Keratinocyte (primary cell): ENCODE measurements at regions not wholly inside any gene's neighbourhood (a gene's known extent, or its start where the extent isn't known, plus 50 kb on each side); places are given as distances from the start of the nearest gene placed in this dataset.

ENCODE experiments used
- DNase-seq: peaks from one replicate; pipeline ENCODE4 v3.0.0-alpha.2; 2011; ENCODE audit warnings: low read depth, missing footprints, low spot score
- FAIRE-seq: peaks from 2 replicates; lab custom pipeline; 2011; peaks lifted over from hg19 to GRCh38; lab: Jason Lieb, UNC
- H2AFZ ChIP-seq: 2 replicates; pipeline ENCODE4 v1.6.0; 2012; ENCODE audit warnings: low read length, control low read depth, inconsistent platforms; ENCODE audit not compliant: control insufficient read depth
- H3K27ac ChIP-seq: 2 replicates; pipeline ENCODE4 v1.5.1; 2011; ENCODE audit warnings: low read length; ENCODE audit not compliant: control insufficient read depth, insufficient read depth
- H3K27me3 ChIP-seq: 3 replicates; pipeline ENCODE4 v1.6.0; 2011; ENCODE audit warnings: low read length; ENCODE audit not compliant: control insufficient read depth, insufficient read depth; ENCODE audit errors: extremely low read depth
- H3K36me3 ChIP-seq, 2 experiments: 2 replicates in 1 of 2; 3 replicates in 1 of 2; pipeline ENCODE4 v1.5.1; 2011; ENCODE audit warnings: low read length in 2 of 2, mild to moderate bottlenecking in 1 of 2; ENCODE audit not compliant: control insufficient read depth in 2 of 2, insufficient read depth in 2 of 2; ENCODE audit errors: extremely low read depth in 1 of 2
- H3K4me1 ChIP-seq: 3 replicates; pipeline ENCODE4 v1.5.1; 2011; ENCODE audit warnings: low read length; ENCODE audit not compliant: control insufficient read depth, insufficient read depth; ENCODE audit errors: extremely low read depth
- H3K4me2 ChIP-seq: 3 replicates; pipeline ENCODE4 v1.6.0; 2011; ENCODE audit warnings: low read depth, low read length; ENCODE audit not compliant: control insufficient read depth, insufficient read depth; ENCODE audit errors: extremely low read depth
- H3K4me3 ChIP-seq, 3 experiments: fragments of 200-600 bp in 1 of 3; sonication (generic) in 1 of 3; 2 replicates in 2 of 3; 3 replicates in 1 of 3; pipeline ENCODE4 v1.5.1; 2011 to 2016; ENCODE audit warnings: low read length in 3 of 3, mild to moderate bottlenecking in 3 of 3, control low read depth in 2 of 3, inconsistent platforms in 1 of 3, low read depth in 1 of 3, mixed read lengths in 1 of 3, mixed run types in 1 of 3, moderate library complexity in 1 of 3; ENCODE audit not compliant: control insufficient read depth in 2 of 3, insufficient read depth in 2 of 3; ENCODE audit errors: extremely low read depth in 1 of 3
- H3K79me2 ChIP-seq: 2 replicates; pipeline ENCODE4 v1.6.0; 2012; ENCODE audit warnings: low read length; ENCODE audit not compliant: control insufficient read depth, insufficient read depth
- H3K9ac ChIP-seq: 3 replicates; pipeline ENCODE4 v1.6.0; 2011; ENCODE audit warnings: low read length; ENCODE audit not compliant: control insufficient read depth, insufficient read depth; ENCODE audit errors: extremely low read depth
- H3K9me1 ChIP-seq: 3 replicates; pipeline ENCODE4 v1.6.0; 2011; ENCODE audit warnings: low read length; ENCODE audit not compliant: control insufficient read depth, insufficient read depth; ENCODE audit errors: extremely low read depth
- H3K9me3 ChIP-seq: 2 replicates; pipeline ENCODE4 v1.5.1; 2012; ENCODE audit warnings: low read depth, low read length; ENCODE audit not compliant: control insufficient read depth
- H4K20me1 ChIP-seq: 3 replicates; pipeline ENCODE4 v1.6.0; 2011; ENCODE audit warnings: low read length; ENCODE audit not compliant: control insufficient read depth, insufficient read depth; ENCODE audit errors: extremely low read depth
- EZH2 ChIP-seq: IDR thresholded peaks from one replicate; pipeline ENCODE4 v1.6.1; 2012; ENCODE audit warnings: inconsistent platforms, mild to moderate bottlenecking, low read length, moderate library complexity
- dilution Hi-C: fragments of 300-500 bp; cut with MboI; formaldehyde crosslinking; loops from one replicate; pipeline ENCODE4 v1.7.0; 2020; ENCODE audit warnings: low sequenced_read_pairs; ENCODE audit not compliant: extremely low pct_ligation_motif_present
- TF ChIP-seq, protein P1 (sequence below), 3 experiments: IDR thresholded peaks in 1 of 3; conservative IDR thresholded peaks in 1 of 3; optimal IDR thresholded peaks in 1 of 3; 2 replicates in 2 of 3; 3 replicates in 1 of 3; pipeline versions ENCODE3 to v1.5.1; 2011; ENCODE audit warnings: low read length in 3 of 3, mild to moderate bottlenecking in 3 of 3, moderate library complexity in 2 of 3, control low read depth in 1 of 3, inconsistent platforms in 1 of 3; ENCODE audit not compliant: insufficient read depth in 2 of 3; ENCODE audit errors: extremely low read depth in 1 of 3

DNA sequence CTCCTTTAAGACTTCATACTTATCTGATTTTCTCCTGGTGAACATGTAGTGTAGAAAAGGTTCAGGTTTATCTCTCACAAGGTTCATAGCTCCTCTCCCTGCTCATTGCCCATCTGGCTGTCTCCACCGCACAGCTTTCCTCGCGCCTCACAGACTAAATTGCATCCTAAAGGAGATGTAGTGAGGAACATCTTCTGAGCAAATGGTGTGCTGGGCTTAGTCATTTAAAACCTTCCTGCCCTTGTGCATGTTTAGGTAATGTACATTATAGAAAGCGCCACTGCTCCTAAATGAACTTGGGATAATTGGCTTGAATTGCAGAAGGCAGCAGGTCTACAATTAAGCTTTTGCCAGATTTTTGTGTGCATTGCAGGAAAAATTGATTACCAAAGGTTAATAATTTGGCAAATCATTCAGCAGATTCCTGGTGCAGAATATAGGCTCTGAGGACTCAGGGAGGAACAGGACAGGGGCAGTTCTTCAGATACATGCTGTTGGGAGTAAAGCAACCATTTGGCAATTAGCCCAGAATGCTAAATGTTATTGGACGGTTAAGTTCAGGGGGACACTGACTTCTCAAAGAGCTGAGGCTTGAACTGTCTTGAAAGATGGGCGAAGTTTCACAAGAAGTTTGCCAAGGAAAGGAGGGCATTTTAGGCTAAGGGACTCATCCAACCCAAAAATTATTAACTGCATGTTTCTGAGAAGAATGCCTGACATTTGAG is 108.4 kb upstream of the CLDN10 start:
- Histone ChIP-seq H2AFZ (no peak overlapping the region), H3K27me3 (no peaks in the 10 kb centered on the region), H3K36me3 (no peaks in the 10 kb centered on the region), H3K9ac (no peak overlapping the region), H3K4me2 (no peak overlapping the region), H3K9me3 (no peaks in the 10 kb centered on the region), H4K20me1 (no peaks in the 10 kb centered on the region), H3K4me1 (no peaks in the 10 kb centered on the region), H3K27ac (no peak overlapping the region), H3K4me3 (no peak overlapping the region), H3K79me2 (no peaks in the 10 kb centered on the region), H3K9me1 (no peaks in the 10 kb centered on the region)
- FAIRE-seq (no peak), DNase-seq (no peak)
- dilution Hi-C loops: no loop called here
- no peak for TF ChIP-seq EZH2
- TF ChIP-seq, protein P1, sequence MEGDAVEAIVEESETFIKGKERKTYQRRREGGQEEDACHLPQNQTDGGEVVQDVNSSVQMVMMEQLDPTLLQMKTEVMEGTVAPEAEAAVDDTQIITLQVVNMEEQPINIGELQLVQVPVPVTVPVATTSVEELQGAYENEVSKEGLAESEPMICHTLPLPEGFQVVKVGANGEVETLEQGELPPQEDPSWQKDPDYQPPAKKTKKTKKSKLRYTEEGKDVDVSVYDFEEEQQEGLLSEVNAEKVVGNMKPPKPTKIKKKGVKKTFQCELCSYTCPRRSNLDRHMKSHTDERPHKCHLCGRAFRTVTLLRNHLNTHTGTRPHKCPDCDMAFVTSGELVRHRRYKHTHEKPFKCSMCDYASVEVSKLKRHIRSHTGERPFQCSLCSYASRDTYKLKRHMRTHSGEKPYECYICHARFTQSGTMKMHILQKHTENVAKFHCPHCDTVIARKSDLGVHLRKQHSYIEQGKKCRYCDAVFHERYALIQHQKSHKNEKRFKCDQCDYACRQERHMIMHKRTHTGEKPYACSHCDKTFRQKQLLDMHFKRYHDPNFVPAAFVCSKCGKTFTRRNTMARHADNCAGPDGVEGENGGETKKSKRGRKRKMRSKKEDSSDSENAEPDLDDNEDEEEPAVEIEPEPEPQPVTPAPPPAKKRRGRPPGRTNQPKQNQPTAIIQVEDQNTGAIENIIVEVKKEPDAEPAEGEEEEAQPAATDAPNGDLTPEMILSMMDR (optimal IDR thresholded peaks at IDR 0.05 in 1 of 3, IDR thresholded peaks at IDR 0.05 in 1 of 3, conservative IDR thresholded peaks at IDR 0.05 in 1 of 3; ENCODE audit: extremely low read depth in 1 of 3, insufficient read depth in 2 of 3, low read length in 3 of 3): no peak

DNA sequence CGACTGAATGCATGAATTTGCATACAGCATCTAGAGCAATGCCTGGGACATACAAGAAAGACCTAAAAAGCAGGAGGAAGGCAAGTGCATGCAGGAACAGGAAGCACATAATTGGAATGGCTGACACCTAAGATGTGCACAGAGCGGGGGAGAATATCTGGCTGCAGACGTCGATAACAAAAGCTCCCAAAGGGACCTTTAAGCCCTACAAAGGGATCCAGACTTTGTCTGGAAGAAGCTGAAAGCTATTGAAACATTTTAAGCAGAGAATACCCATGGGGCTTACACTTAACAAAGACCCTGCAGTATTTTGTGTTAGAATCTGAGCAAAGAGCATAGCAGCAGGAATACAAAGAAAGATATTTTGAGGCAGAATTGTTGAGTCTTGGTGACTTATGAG is 107.4 kb upstream of the CLDN10 start:
- Histone ChIP-seq H3K4me2 (no peak overlapping the region), H3K4me1 (no peaks in the 10 kb centered on the region), H3K27ac (no peak overlapping the region), H3K27me3 (no peaks in the 10 kb centered on the region), H2AFZ (no peak overlapping the region), H3K79me2 (no peaks in the 10 kb centered on the region), H3K9me1 (no peaks in the 10 kb centered on the region), H3K9ac (no peak overlapping the region), H3K9me3 (no peaks in the 10 kb centered on the region), H3K36me3 (no peaks in the 10 kb centered on the region), H3K4me3 (no peak overlapping the region), H4K20me1 (no peaks in the 10 kb centered on the region)
- TF ChIP-seq, protein P1 (optimal IDR thresholded peaks at IDR 0.05 in 1 of 3, IDR thresholded peaks at IDR 0.05 in 1 of 3, conservative IDR thresholded peaks at IDR 0.05 in 1 of 3; ENCODE audit: extremely low read depth in 1 of 3, insufficient read depth in 2 of 3, low read length in 3 of 3): no peak
- no peak for TF ChIP-seq EZH2
- dilution Hi-C loops: no loop called here
- no peak for DNase-seq
- no peak for FAIRE-seq
